HCT116 (cell line): ENCODE measurements at regions not wholly inside any gene's neighbourhood (a gene's known extent, or its start where the extent isn't known, plus 50 kb on each side); places are given as distances from the start of the nearest gene placed in this dataset.

Experiments
- ATAC-seq: fragments of 200-7000 bp; cut with Tn5 transposase; 2 replicates; pipeline ENCODE4 v1.9.1; 2020; ENCODE audit warnings: mild to moderate bottlenecking, moderate library complexity
- BruUV-seq: library from RNA; stranded (reverse); fragments of 400-500 nt; replicated peaks from 2 replicates; lab custom pipeline; 2021; lab: Mats Ljungman, UMichigan
- CTCF ChIA-PET: fragments of 300-600 bp; sonication (Branson Sonifier 250); formaldehyde crosslinking; loops from one replicate; lab custom pipeline; 2021; ENCODE audit warnings: antibody characterized with exemption; lab: Charles Lee
- POLR2A ChIA-PET: fragments of 300-600, 350-600 bp; sonication (Branson Sonifier 250); formaldehyde crosslinking; loops from one replicate; lab custom pipeline; 2021; ENCODE audit warnings: antibody characterized with exemption; lab: Charles Lee
- RAD21 ChIA-PET, 2 experiments: fragments of 300-600 bp; sonication (Branson Sonifier 250); formaldehyde crosslinking; loops; one replicate each; lab custom pipeline; 2023; ENCODE audit warnings: low total read pairs in 2 of 2; ENCODE audit not compliant: uncharacterized antibody in 2 of 2, unreplicated experiment in 2 of 2, low non-redundant PET in 1 of 2; lab: Charles Lee
- DNase-seq: peaks from one replicate; pipeline ENCODE4 v3.0.0-alpha.2; 2010; ENCODE audit warnings: low read depth, low spot score
- H2AFZ ChIP-seq: fragments of 200-600 bp; shearing (Covaris generic), sonication (generic); 2 replicates; pipeline ENCODE4 v1.6.1; 2017; ENCODE audit warnings: low read depth, mixed run types, mixed read lengths, antibody characterized with exemption, low read length; ENCODE audit not compliant: poor library complexity, severe bottlenecking
- H3K27ac ChIP-seq: 2 replicates; pipeline ENCODE4 v1.5.1; 2012; ENCODE audit warnings: low read depth, low read length
- H3K27me3 ChIP-seq: fragments of 200-600 bp; sonication (generic); 2 replicates; pipeline ENCODE4 v1.6.1; 2016; ENCODE audit warnings: mixed run types, low read length, mixed read lengths; ENCODE audit not compliant: insufficient read depth
- H3K36me3 ChIP-seq, 2 experiments: fragments of 200-500 bp in 1 of 2; fragments of 200-600 bp in 1 of 2; sonication (Bioruptor generic) in 1 of 2; sonication (generic) in 1 of 2; 2 replicates each; pipeline versions ENCODE4 v1.5.1 to v1.6.1; 2014 to 2016; ENCODE audit warnings: low read length in 2 of 2, inconsistent platforms in 1 of 2, mixed read lengths in 1 of 2, mixed run types in 1 of 2; ENCODE audit not compliant: insufficient read depth in 2 of 2, control insufficient read depth in 1 of 2
- H3K4me1 ChIP-seq, 2 experiments: fragments of 200-600 bp in 1 of 2; sonication (generic) in 1 of 2; 2 replicates each; pipeline versions ENCODE4 v1.5.1 to v1.6.1; 2012 to 2017; ENCODE audit warnings: low read length in 2 of 2, inconsistent platforms in 1 of 2, mild to moderate bottlenecking in 1 of 2, mixed read lengths in 1 of 2, mixed run types in 1 of 2, moderate library complexity in 1 of 2; ENCODE audit not compliant: insufficient read depth in 2 of 2, control insufficient read depth in 1 of 2
- H3K4me2 ChIP-seq: fragments of 200-600 bp; sonication (generic); 2 replicates; pipeline ENCODE4 v1.6.1; 2017; ENCODE audit warnings: mixed run types, low read length, mixed read lengths
- H3K4me3 ChIP-seq, 2 experiments: fragments of 200-600 bp in 1 of 2; sonication (generic) in 1 of 2; replicated peaks in 1 of 2; 2 replicates each; pipeline ENCODE4 v1.5.1; 2011 to 2016; ENCODE audit warnings: low read length in 2 of 2, control low read depth in 1 of 2, low read depth in 1 of 2, mild to moderate bottlenecking in 1 of 2, mixed read lengths in 1 of 2, mixed run types in 1 of 2
- H3K79me2 ChIP-seq: fragments of 200-600 bp; sonication (generic); 2 replicates; pipeline ENCODE4 v1.6.1; 2017; ENCODE audit warnings: mild to moderate bottlenecking, mixed run types, low read length, moderate library complexity, mixed read lengths; ENCODE audit not compliant: insufficient read depth
- H3K9ac ChIP-seq: fragments of 200-600 bp; sonication (generic); 2 replicates; pipeline ENCODE4 v1.6.1; 2016; ENCODE audit warnings: low read length, mixed read lengths
- H3K9me2 ChIP-seq: fragments of 200-600 bp; sonication (generic), shearing (Covaris generic); 2 replicates; pipeline ENCODE4 v1.6.1; 2017; ENCODE audit warnings: mixed run types, mild to moderate bottlenecking, moderate library complexity; ENCODE audit not compliant: insufficient read depth
- H3K9me3 ChIP-seq, 2 experiments: fragments of 200-500 bp in 1 of 2; fragments of 200-600 bp in 1 of 2; sonication (Bioruptor generic) in 1 of 2; sonication (generic) in 1 of 2; 2 replicates each; pipeline ENCODE4 v1.6.1; 2014 to 2017; ENCODE audit warnings: low read length in 2 of 2, mixed read lengths in 2 of 2, inconsistent platforms in 1 of 2, low read depth in 1 of 2, mild to moderate bottlenecking in 1 of 2, mixed run types in 1 of 2, moderate library complexity in 1 of 2; ENCODE audit not compliant: control insufficient read depth in 1 of 2, insufficient read depth in 1 of 2
- H4K20me1 ChIP-seq: fragments of 200-600 bp; sonication (generic), shearing (Covaris generic); 2 replicates; pipeline ENCODE4 v1.6.1; 2017; ENCODE audit warnings: mixed run types, mild to moderate bottlenecking, moderate library complexity; ENCODE audit not compliant: insufficient read depth
- ATF3 ChIP-seq: IDR thresholded peaks from 2 replicates; pipeline ENCODE4 v1.6.1; 2012
- EGR1 ChIP-seq: IDR thresholded peaks from 2 replicates; pipeline ENCODE4 v1.6.1; 2012; ENCODE audit warnings: low read depth
- EZH2 ChIP-seq: fragments of 200-600 bp; sonication (generic); IDR thresholded peaks from 2 replicates; pipeline ENCODE4 v1.6.1; 2017; ENCODE audit warnings: antibody characterized with exemption, mixed run types
- POLR2AphosphoS5 ChIP-seq: IDR thresholded peaks from 2 replicates; pipeline ENCODE4 v1.6.1; 2011; ENCODE audit warnings: mild to moderate bottlenecking, low read depth, low read length, moderate library complexity
- RAD21 ChIP-seq: IDR thresholded peaks from 2 replicates; pipeline ENCODE4 v1.6.1; 2012; ENCODE audit warnings: low read depth, mild to moderate bottlenecking
- SP1 ChIP-seq: IDR thresholded peaks from 2 replicates; pipeline ENCODE4 v1.6.1; 2012; ENCODE audit warnings: low read depth
- SRF ChIP-seq: IDR thresholded peaks from 2 replicates; pipeline ENCODE4 v1.6.1; 2012; ENCODE audit warnings: low read depth
- ZBTB33 ChIP-seq: IDR thresholded peaks from 2 replicates; pipeline ENCODE4 v1.6.1; 2011; ENCODE audit warnings: mild to moderate bottlenecking, low read length, moderate library complexity; ENCODE audit not compliant: insufficient replicate concordance; ENCODE audit errors: extremely low read depth
- ZFX ChIP-seq: fragments of 450-650 bp; IDR thresholded peaks from 2 replicates; pipeline ENCODE4 v1.6.1; 2017
- intact Hi-C: fragments of 100-400 bp; cut with micrococcal nuclease; formaldehyde crosslinking; loops from 2 replicates; pipeline ENCODE4 v1.10.0; 2022

GRCh38 chr6:121731381-121731780 is 295.9 kb downstream of the GJA1 start:
- no TSS peak for BruUV-seq

More at GRCh38 chr6:121731381-121731780, 295.9 kb downstream of the GJA1 start:
- H3K9me2 ChIP-seq: no peaks in the 10 kb centered on the region
- no peak overlapping the region for H3K4me2 ChIP-seq
- intact Hi-C loops: no loop called here
- H3K4me1 ChIP-seq: no peaks in the 10 kb centered on the region
- no peak for DNase-seq
- no peak overlapping the region for H3K4me3 ChIP-seq
- ATAC-seq: no peak
- no peak overlapping the region for H3K9ac ChIP-seq
- no peaks in the 10 kb centered on the region; the same call in 1 of the 2 replicates for H4K20me1 ChIP-seq
- no peaks in the 10 kb centered on the region for H3K79me2 ChIP-seq
- no peaks in the 10 kb centered on the region; a peak in 1 of 4 replicates for H3K9me3 ChIP-seq
- ChIA-PET RAD21 (no interaction called here), CTCF (no interaction called here), POLR2A (no interaction called here)
- TF ChIP-seq EGR1: no peak
- no peak for TF ChIP-seq POLR2AphosphoS5
- no peak for TF ChIP-seq EZH2
- no peak for TF ChIP-seq ZBTB33
- no peak for TF ChIP-seq SRF
- no peak for TF ChIP-seq ATF3
- TF ChIP-seq ZFX: no peak
- no peak for TF ChIP-seq SP1
- TF ChIP-seq RAD21: no peak
- H3K27ac ChIP-seq: no peak overlapping the region
- H3K27me3 ChIP-seq: no peaks in the 10 kb centered on the region
- no peak overlapping the region for H2AFZ ChIP-seq
- no peaks in the 10 kb centered on the region for H3K36me3 ChIP-seq
